GM12878 (cell line): ENCODE measurements at regions not wholly inside any gene's neighbourhood (a gene's known extent, or its start where the extent isn't known, plus 50 kb on each side); places are given as distances from the start of the nearest gene placed in this dataset.

Experiments
- ATF2 ChIP-seq: IDR thresholded peaks from 2 replicates; pipeline ENCODE4 v1.6.1; 2012; ENCODE audit warnings: low read length, inconsistent platforms
- BHLHE40 ChIP-seq, 2 experiments: fragments of 450-650 bp in 1 of 2; IDR thresholded peaks; 2 replicates each; pipeline ENCODE4 v1.6.1; 2011 to 2017; ENCODE audit warnings: low read depth in 2 of 2, borderline replicate concordance in 1 of 2, improper control_type of control experiment in 1 of 2, low read length in 1 of 2, mild to moderate bottlenecking in 1 of 2
- CHD2 ChIP-seq: IDR thresholded peaks from 2 replicates; pipeline ENCODE4 v1.6.1; 2011; ENCODE audit warnings: low read depth, low read length, improper control_type of control experiment, borderline replicate concordance
- MAX ChIP-seq: IDR thresholded peaks from 2 replicates; pipeline ENCODE4 v1.6.1; 2012; ENCODE audit warnings: low read depth, low read length, improper control_type of control experiment
- NFIC ChIP-seq: IDR thresholded peaks from 2 replicates; pipeline ENCODE4 v1.6.1; 2012; ENCODE audit warnings: low read depth, mild to moderate bottlenecking, inconsistent platforms, low read length, moderate library complexity
- NFYB ChIP-seq: IDR thresholded peaks from 2 replicates; pipeline ENCODE4 v1.6.1; 2011; ENCODE audit warnings: low read depth, mild to moderate bottlenecking, low read length, improper control_type of control experiment, moderate library complexity; ENCODE audit not compliant: insufficient read depth
- NRF1 ChIP-seq: conservative IDR thresholded peaks from 2 replicates; pipeline ENCODE4 v1.6.1; 2011; ENCODE audit warnings: mild to moderate bottlenecking, low read depth, low read length, improper control_type of control experiment
- POLR2A ChIP-seq: IDR thresholded peaks from 2 replicates; pipeline ENCODE4 v1.6.1; 2011; ENCODE audit warnings: low read depth, mild to moderate bottlenecking, low read length
- POLR2AphosphoS5 ChIP-seq: IDR thresholded peaks from 2 replicates; pipeline ENCODE4 v1.6.1; 2011; ENCODE audit warnings: mild to moderate bottlenecking, low read length, inconsistent platforms
- RBBP5 ChIP-seq: fragments of 200-600 bp; sonication (generic); conservative IDR thresholded peaks from 2 replicates; pipeline ENCODE4 v1.6.1; 2016
- SP1 ChIP-seq: IDR thresholded peaks from one replicate; pipeline ENCODE4 v1.6.1; 2011; ENCODE audit warnings: low read depth, low read length
- TAF1 ChIP-seq: IDR thresholded peaks from 2 replicates; pipeline ENCODE4 v1.6.1; 2011; ENCODE audit warnings: mild to moderate bottlenecking, low read depth, low read length, borderline replicate concordance
- TF ChIP-seq, protein P1 (sequence below), 3 experiments: IDR thresholded peaks in 2 of 3; conservative IDR thresholded peaks in 1 of 3; 2 replicates each; pipeline ENCODE4 v1.5.1; 2011; ENCODE audit warnings: low read depth in 3 of 3, low read length in 3 of 3, mild to moderate bottlenecking in 3 of 3, control low read depth in 2 of 3, moderate library complexity in 2 of 3, inconsistent platforms in 1 of 3, mixed read lengths in 1 of 3; ENCODE audit not compliant: control insufficient read depth in 2 of 3, insufficient read depth in 1 of 3; ENCODE audit errors: extremely low read depth in 1 of 3
- TF ChIP-seq, protein P2 (sequence below): fragments of 450-650 bp; IDR thresholded peaks from 2 replicates; pipeline ENCODE4 v1.6.1; 2016; ENCODE audit warnings: mild to moderate bottlenecking, moderate library complexity, borderline replicate concordance

DNA sequence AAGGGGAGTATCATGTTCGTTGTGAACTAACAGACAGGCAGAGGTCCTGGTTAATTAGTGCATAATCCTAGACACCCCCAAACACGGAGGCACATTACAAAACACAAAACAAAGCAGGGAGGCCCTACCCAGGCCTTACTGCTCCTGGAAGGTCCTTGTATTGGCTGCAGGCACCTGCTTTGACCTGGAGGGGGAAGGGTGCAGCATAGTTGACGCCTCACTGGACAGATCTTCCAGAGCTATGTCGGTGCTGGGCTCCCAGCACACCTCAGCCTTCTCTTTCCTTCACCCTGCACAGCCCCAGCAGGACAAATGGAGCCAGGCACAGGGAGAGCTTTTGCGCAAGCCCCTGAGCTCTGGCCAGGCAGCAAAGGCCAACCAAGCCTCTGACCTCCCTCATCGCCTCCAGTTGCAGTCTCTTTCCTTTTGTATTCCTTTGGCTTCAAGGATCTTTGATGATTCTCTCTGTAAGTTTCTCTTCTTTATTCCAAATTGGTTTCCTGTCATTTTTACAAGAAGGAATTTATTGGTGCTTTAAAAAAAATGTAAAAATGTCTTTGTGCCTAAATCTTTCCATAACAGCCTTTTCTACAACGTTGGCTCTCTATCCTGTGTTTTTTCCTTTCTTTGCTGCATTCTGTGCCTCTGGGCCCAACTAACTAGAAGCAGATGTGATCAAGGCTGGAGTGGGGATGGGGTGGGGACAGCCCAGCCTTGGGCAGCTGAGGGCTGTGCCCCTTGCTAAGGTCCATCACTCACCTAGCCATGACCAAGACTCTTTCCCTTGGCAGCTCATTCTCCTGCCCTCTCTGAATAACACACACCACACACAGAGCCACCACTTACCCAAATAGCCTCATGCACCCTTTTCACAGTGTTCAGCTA, 317.1 kb upstream of the NPVF start:
- no peak for TF ChIP-seq RBBP5
- no peak for TF ChIP-seq POLR2A
- TF ChIP-seq TAF1 = no peak
- no peak for TF ChIP-seq NFIC
- TF ChIP-seq, protein P1, sequence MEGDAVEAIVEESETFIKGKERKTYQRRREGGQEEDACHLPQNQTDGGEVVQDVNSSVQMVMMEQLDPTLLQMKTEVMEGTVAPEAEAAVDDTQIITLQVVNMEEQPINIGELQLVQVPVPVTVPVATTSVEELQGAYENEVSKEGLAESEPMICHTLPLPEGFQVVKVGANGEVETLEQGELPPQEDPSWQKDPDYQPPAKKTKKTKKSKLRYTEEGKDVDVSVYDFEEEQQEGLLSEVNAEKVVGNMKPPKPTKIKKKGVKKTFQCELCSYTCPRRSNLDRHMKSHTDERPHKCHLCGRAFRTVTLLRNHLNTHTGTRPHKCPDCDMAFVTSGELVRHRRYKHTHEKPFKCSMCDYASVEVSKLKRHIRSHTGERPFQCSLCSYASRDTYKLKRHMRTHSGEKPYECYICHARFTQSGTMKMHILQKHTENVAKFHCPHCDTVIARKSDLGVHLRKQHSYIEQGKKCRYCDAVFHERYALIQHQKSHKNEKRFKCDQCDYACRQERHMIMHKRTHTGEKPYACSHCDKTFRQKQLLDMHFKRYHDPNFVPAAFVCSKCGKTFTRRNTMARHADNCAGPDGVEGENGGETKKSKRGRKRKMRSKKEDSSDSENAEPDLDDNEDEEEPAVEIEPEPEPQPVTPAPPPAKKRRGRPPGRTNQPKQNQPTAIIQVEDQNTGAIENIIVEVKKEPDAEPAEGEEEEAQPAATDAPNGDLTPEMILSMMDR (IDR thresholded peaks at IDR 0.05 in 2 of 3, conservative IDR thresholded peaks at IDR 0.05 in 1 of 3; ENCODE audit: control insufficient read depth in 2 of 3, extremely low read depth in 1 of 3, insufficient read depth in 1 of 3, low read depth in 3 of 3, low read length in 3 of 3) = no peak
- no peak for TF ChIP-seq SP1
- no peak for TF ChIP-seq POLR2AphosphoS5
- no peak for TF ChIP-seq BHLHE40 (IDR thresholded peaks at IDR 0.05; ENCODE audit: borderline replicate concordance in 1 of 2, low read depth in 2 of 2, low read length in 1 of 2)
- no peak for TF ChIP-seq NFYB
- TF ChIP-seq CHD2 = no peak
- TF ChIP-seq, protein P2, sequence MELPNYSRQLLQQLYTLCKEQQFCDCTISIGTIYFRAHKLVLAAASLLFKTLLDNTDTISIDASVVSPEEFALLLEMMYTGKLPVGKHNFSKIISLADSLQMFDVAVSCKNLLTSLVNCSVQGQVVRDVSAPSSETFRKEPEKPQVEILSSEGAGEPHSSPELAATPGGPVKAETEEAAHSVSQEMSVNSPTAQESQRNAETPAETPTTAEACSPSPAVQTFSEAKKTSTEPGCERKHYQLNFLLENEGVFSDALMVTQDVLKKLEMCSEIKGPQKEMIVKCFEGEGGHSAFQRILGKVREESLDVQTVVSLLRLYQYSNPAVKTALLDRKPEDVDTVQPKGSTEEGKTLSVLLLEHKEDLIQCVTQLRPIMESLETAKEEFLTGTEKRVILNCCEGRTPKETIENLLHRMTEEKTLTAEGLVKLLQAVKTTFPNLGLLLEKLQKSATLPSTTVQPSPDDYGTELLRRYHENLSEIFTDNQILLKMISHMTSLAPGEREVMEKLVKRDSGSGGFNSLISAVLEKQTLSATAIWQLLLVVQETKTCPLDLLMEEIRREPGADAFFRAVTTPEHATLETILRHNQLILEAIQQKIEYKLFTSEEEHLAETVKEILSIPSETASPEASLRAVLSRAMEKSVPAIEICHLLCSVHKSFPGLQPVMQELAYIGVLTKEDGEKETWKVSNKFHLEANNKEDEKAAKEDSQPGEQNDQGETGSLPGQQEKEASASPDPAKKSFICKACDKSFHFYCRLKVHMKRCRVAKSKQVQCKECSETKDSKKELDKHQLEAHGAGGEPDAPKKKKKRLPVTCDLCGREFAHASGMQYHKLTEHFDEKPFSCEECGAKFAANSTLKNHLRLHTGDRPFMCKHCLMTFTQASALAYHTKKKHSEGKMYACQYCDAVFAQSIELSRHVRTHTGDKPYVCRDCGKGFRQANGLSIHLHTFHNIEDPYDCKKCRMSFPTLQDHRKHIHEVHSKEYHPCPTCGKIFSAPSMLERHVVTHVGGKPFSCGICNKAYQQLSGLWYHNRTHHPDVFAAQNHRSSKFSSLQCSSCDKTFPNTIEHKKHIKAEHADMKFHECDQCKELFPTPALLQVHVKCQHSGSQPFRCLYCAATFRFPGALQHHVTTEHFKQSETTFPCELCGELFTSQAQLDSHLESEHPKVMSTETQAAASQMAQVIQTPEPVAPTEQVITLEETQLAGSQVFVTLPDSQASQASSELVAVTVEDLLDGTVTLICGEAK = no peak
- TF ChIP-seq ATF2 = no peak
- no peak for TF ChIP-seq NRF1
- TF ChIP-seq MAX = no peak
